Activated CD4-positive, alpha-beta T cell treated with anti-CD3 and anti-CD28 coated beads, Interleukin-2, amount 10 ng/mL, durations not matched to agents 7 days and 5 days (primary cell): ENCODE measurements at regions not wholly inside any gene's neighbourhood (a gene's known extent, or its start where the extent isn't known, plus 50 kb on each side); places are given as distances from the start of the nearest gene placed in this dataset.
A peak's percentile ranks its signal among the peaks of the same experiment; 100 is the strongest.
"Not testable (repeated sequence)": the region's sequence is repeated elsewhere in the genome, so short reads cannot be mapped to it uniquely, and the experiment has no call there.

Experiments
- CTCF ChIA-PET: fragments of 350-600 bp; sonication (Branson Sonifier 250); formaldehyde crosslinking; loops from one replicate; lab custom pipeline; 2021; ENCODE audit warnings: antibody characterized with exemption; lab: Charles Lee
- POLR2A ChIA-PET: fragments of 350-600 bp; sonication (Branson Sonifier 250); formaldehyde crosslinking; loops from one replicate; lab custom pipeline; 2021; ENCODE audit warnings: antibody characterized with exemption; lab: Charles Lee
- DNase-seq: peaks from one replicate; pipeline ENCODE4 v3.0.0-alpha.2; 2020
- H3K27ac Mint-ChIP-seq: one replicate; pipeline ENCODE4 v1.8.0; 2021; ENCODE audit warnings: mild to moderate bottlenecking, moderate library complexity, mixed read lengths
- H3K27me3 Mint-ChIP-seq: one replicate; pipeline ENCODE4 v1.8.0; 2021; ENCODE audit warnings: mixed read lengths
- H3K36me3 Mint-ChIP-seq: one replicate; pipeline ENCODE4 v1.8.0; 2021; ENCODE audit warnings: low read depth, mixed read lengths
- H3K4me1 Mint-ChIP-seq: one replicate; pipeline ENCODE4 v1.8.0; 2021; ENCODE audit warnings: mixed read lengths
- H3K4me3 Mint-ChIP-seq: one replicate; pipeline ENCODE4 v1.8.0; 2021; ENCODE audit warnings: mild to moderate bottlenecking, moderate library complexity, mixed read lengths
- H3K9me3 Mint-ChIP-seq: one replicate; pipeline ENCODE4 v1.8.0; 2021; ENCODE audit warnings: mixed read lengths

GRCh38 chr14:106436310-106436905, 910.0 kb downstream of the TMEM121 start:
- Mint-ChIP-seq H3K4me3 (no peak overlapping the region), H3K4me1 (peaks cover 8% of the 10 kb centered on the region), H3K27me3 (peaks cover 34% of the 10 kb centered on the region), H3K36me3 (no peaks in the 10 kb centered on the region), H3K9me3 (no peaks in the 10 kb centered on the region), H3K27ac (no peak overlapping the region)
- POLR2A ChIA-PET, result interaction anchor here (0.6 kb wide), 1 partner anchor 95 kb away, joined by 4 read pairs; no protein-coding TSS in a partner anchor
- peak; percentile 74 for DNase-seq
- CTCF ChIA-PET, result interaction anchor here (0.6 to 2.6 kb wide), 14 partner anchors 10 to 434 kb away, joined by 3 to 12 read pairs (median 4); no protein-coding TSS in a partner anchor

- peak; percentile 55 for DNase-seq
- ChIA-PET POLR2A (no interaction called here), CTCF (interaction anchor here (0.7 to 1.5 kb wide), 3 partner anchors 25 to 204 kb away, joined by 3 to 4 read pairs (median 3); no protein-coding TSS in a partner anchor)
- H3K27me3 Mint-ChIP-seq, result peaks cover 32% of the 10 kb centered on the region
- H3K27ac Mint-ChIP-seq, result no peak overlapping the region
- no peaks in the 10 kb centered on the region for H3K9me3 Mint-ChIP-seq
- peaks cover 7% of the 10 kb centered on the region for H3K4me1 Mint-ChIP-seq
- H3K4me3 Mint-ChIP-seq, result no peak overlapping the region
- H3K36me3 Mint-ChIP-seq, result no peaks in the 10 kb centered on the region
These were observed 916.5 kb downstream of the TMEM121 start for GRCh38 chr14:106442857-106443256.

- ChIA-PET POLR2A (no interaction called here), CTCF (interaction anchor here (1.6 kb wide), 1 partner anchor 37 kb away, joined by 4 read pairs; no protein-coding TSS in a partner anchor)
- no peak overlapping the region for H3K27ac Mint-ChIP-seq
- DNase-seq, result no peak
- H3K9me3 Mint-ChIP-seq, result no peaks in the 10 kb centered on the region
- H3K36me3 Mint-ChIP-seq, result no peaks in the 10 kb centered on the region
- H3K4me1 Mint-ChIP-seq, result no peaks in the 10 kb centered on the region
- no peak overlapping the region for H3K4me3 Mint-ChIP-seq
- H3K27me3 Mint-ChIP-seq, result peaks cover 30% of the 10 kb centered on the region
These were observed 928.6 kb downstream of the TMEM121 start for GRCh38 chr14:106455026-106455425.

GRCh38 chr14:106459971-106460730, 933.8 kb downstream of the TMEM121 start:
- peak; percentile 71 for DNase-seq
- ChIA-PET POLR2A (interaction anchor here (0.6 kb wide), 1 partner anchor 15 kb away, joined by 4 read pairs; no protein-coding TSS in a partner anchor), CTCF (interaction anchor here (1.0 to 1.1 kb wide), 2 partner anchors 10 to 16 kb away, joined by 3 to 4 read pairs; no protein-coding TSS in a partner anchor)
- Mint-ChIP-seq H3K4me1 (no peaks in the 10 kb centered on the region), H3K27ac (no peak overlapping the region), H3K27me3 (peaks cover 20% of the 10 kb centered on the region), H3K9me3 (no peaks in the 10 kb centered on the region), H3K36me3 (no peaks in the 10 kb centered on the region), H3K4me3 (no peak overlapping the region)

- H3K9me3 Mint-ChIP-seq, result no peaks in the 10 kb centered on the region
- POLR2A ChIA-PET, result interaction anchor here (0.6 kb wide), 1 partner anchor 14 kb away, joined by 4 read pairs; no protein-coding TSS in a partner anchor
- peaks cover 13% of the 10 kb centered on the region for H3K27me3 Mint-ChIP-seq
These were observed 934.5 kb downstream of the TMEM121 start for GRCh38 chr14:106460916-106461315.

GRCh38 chr14:106466483-106466882, 940.1 kb downstream of the TMEM121 start:
- peak overlapping the region; percentile 41 for H3K27ac Mint-ChIP-seq
- ChIA-PET CTCF (interaction anchor here (0.9 to 4.4 kb wide), 4 partner anchors 45 to 453 kb away, joined by 3 to 32 read pairs (median 16); no protein-coding TSS in a partner anchor), POLR2A (interaction anchor here (0.5 kb wide), 1 partner anchor 51 kb away, joined by 3 read pairs; no protein-coding TSS in a partner anchor)
- H3K4me1 Mint-ChIP-seq, H3K9me3 Mint-ChIP-seq, H3K4me3 Mint-ChIP-seq, H3K36me3 Mint-ChIP-seq, DNase-seq: not testable (repeated sequence)
- peaks cover 14% of the 10 kb centered on the region for H3K27me3 Mint-ChIP-seq

More at GRCh38 chr14:106460916-106461315, 934.5 kb downstream of the TMEM121 start:
- no peak for DNase-seq
- H3K4me3 Mint-ChIP-seq, result no peak overlapping the region
- CTCF ChIA-PET, result interaction anchor here (1.0 to 1.1 kb wide), 2 partner anchors 9 to 16 kb away, joined by 3 to 4 read pairs; no protein-coding TSS in a partner anchor
- H3K27ac Mint-ChIP-seq, result no peak overlapping the region
- H3K36me3 Mint-ChIP-seq, result no peaks in the 10 kb centered on the region
- H3K4me1 Mint-ChIP-seq, result no peaks in the 10 kb centered on the region

GRCh38 chr14:106468869-106469268, 942.5 kb downstream of the TMEM121 start:
- H3K27ac Mint-ChIP-seq, H3K4me1 Mint-ChIP-seq, H3K9me3 Mint-ChIP-seq, POLR2A ChIA-PET, DNase-seq, H3K27me3 Mint-ChIP-seq, H3K4me3 Mint-ChIP-seq, H3K36me3 Mint-ChIP-seq: not testable (repeated sequence)
- CTCF ChIA-PET, result interaction anchor here (0.7 to 4.4 kb wide), 10 partner anchors 38 to 414 kb away, joined by 3 to 30 read pairs (median 8); no protein-coding TSS in a partner anchor

- DNase-seq, H3K9me3 Mint-ChIP-seq, H3K36me3 Mint-ChIP-seq, H3K4me3 Mint-ChIP-seq, H3K27me3 Mint-ChIP-seq: not testable (repeated sequence)
- Mint-ChIP-seq H3K27ac (peak overlapping the region; percentile 66), H3K4me1 (peaks cover 15% of the 10 kb centered on the region)
- CTCF ChIA-PET, result interaction anchor here (0.8 to 4.4 kb wide), 10 partner anchors 9 to 355 kb away, joined by 3 to 30 read pairs (median 4); no protein-coding TSS in a partner anchor
- POLR2A ChIA-PET, result interaction anchor here (0.6 kb wide), 1 partner anchor 49 kb away, joined by 7 read pairs; no protein-coding TSS in a partner anchor
These were observed 943.6 kb downstream of the TMEM121 start for GRCh38 chr14:106470028-106470427.

GRCh38 chr14:106474261-106475028, 948.1 kb downstream of the TMEM121 start:
- POLR2A ChIA-PET, result interaction anchor here (0.5 to 0.7 kb wide), 2 partner anchors 14 to 18 kb away, joined by 4 read pairs; no protein-coding TSS in a partner anchor
- CTCF ChIA-PET, result interaction anchor here (1.3 to 5.4 kb wide), 3 partner anchors 14 to 57 kb away, joined by 3 to 28 read pairs (median 5); no protein-coding TSS in a partner anchor
- not testable (repeated sequence) for H3K27ac Mint-ChIP-seq, H3K9me3 Mint-ChIP-seq, H3K4me3 Mint-ChIP-seq, H3K27me3 Mint-ChIP-seq, DNase-seq, H3K36me3 Mint-ChIP-seq
- peaks cover 23% of the 10 kb centered on the region for H3K4me1 Mint-ChIP-seq

- not testable (repeated sequence) for H3K27ac Mint-ChIP-seq, DNase-seq, H3K36me3 Mint-ChIP-seq, H3K4me3 Mint-ChIP-seq, H3K9me3 Mint-ChIP-seq, H3K27me3 Mint-ChIP-seq
- POLR2A ChIA-PET, result interaction anchor here (0.7 kb wide), 1 partner anchor 15 kb away, joined by 4 read pairs; no protein-coding TSS in a partner anchor
- H3K4me1 Mint-ChIP-seq, result peaks cover 17% of the 10 kb centered on the region
- CTCF ChIA-PET, result interaction anchor here (1.9 to 5.4 kb wide), 2 partner anchors 13 to 58 kb away, joined by 5 to 28 read pairs; no protein-coding TSS in a partner anchor
These were observed 948.8 kb downstream of the TMEM121 start for GRCh38 chr14:106475214-106475613.

- H3K36me3 Mint-ChIP-seq, H3K9me3 Mint-ChIP-seq, H3K27me3 Mint-ChIP-seq, H3K4me3 Mint-ChIP-seq, H3K27ac Mint-ChIP-seq, POLR2A ChIA-PET, DNase-seq: not testable (repeated sequence)
- CTCF ChIA-PET, result interaction anchor here (0.6 to 2.9 kb wide), 6 partner anchors 13 to 99 kb away, joined by 3 to 18 read pairs (median 4); no protein-coding TSS in a partner anchor
- H3K4me1 Mint-ChIP-seq, result peaks cover 16% of the 10 kb centered on the region
These were observed 951.2 kb downstream of the TMEM121 start for GRCh38 chr14:106477600-106477999.
